Fibroblast of gingiva (primary cell): ENCODE measurements at regions not wholly inside any gene's neighbourhood (a gene's known extent, or its start where the extent isn't known, plus 50 kb on each side); places are given as distances from the start of the nearest gene placed in this dataset.
"Not testable (repeated sequence)": the region's sequence is repeated elsewhere in the genome, so short reads cannot be mapped to it uniquely, and the experiment has no call there.

Source experiments
- DNase-seq: peaks from one replicate; pipeline ENCODE4 v3.0.0-alpha.2; 2011; ENCODE audit warnings: low read depth

DNA sequence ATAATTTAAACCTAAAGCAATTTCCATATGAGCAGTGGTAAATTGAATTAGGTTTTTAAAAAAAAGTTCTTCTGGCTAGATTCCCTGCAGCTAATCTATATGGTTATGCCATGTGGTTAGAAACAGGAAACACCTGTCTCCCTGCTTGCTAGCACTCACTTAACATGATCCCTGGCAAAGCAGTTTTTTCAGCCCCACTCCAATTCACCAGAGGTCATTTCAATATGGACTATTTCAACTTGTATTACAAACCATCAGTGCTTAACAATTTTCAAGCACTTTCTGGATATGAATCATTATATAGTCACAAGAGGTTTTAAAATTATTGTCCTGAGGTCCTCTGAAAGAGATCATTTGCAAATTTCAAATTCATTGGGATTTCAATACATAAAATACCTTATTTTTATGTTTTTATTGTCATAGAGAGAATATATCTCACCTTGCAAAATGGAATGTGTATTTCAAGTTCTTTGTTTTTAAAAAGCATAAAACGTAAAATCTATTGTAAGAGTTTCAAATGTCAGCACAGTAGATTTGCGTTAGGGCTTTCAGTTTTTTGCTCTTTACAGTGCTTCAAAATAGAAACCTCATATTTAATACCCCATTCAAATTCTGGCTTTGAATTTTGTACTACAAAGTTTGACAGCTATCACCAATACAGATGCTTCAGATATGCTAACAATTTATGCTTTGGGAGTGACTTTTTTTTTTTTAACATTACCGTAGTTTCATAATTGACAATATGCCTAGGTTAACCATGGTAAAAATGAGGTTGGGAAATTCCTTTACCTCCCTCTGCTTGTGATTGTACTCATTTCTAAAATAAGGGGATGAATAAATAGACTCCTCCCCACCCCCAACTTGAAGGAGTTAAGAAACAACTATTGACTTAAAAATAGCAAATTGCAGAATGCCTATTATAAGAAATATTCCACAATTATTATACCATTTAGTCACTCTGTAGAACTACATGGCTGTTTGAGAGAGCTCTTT, 117.5 kb upstream of the HGF start:
- no peak for DNase-seq

DNA sequence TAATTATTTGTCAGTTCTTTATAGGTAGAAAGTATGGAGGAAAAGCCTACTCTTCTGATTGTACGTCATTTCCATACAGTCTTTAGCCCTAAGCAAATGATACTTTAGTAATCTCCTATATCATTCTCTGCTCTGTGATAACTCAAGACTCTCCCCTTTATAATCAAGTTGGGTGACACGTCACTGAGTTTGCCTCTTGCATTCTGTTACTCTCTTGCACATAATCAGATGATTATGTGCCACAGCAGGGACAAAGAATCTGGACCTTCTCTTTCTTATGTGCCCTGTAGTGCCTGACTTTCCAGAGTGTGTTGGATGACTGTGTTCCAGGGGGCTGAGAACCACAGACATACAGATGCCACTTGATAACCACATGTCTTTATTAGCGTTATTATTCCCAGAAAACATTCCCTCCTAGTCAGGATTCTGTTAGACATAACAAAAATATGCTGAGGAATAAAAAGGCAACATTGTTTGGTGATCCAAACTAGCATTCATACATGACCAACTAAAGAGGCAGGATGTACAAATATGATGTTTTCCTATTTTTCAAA, 116.4 kb upstream of the HGF start:
- no peak for DNase-seq

- no peak for DNase-seq
Measured at GRCh38 chr7:81884817-81885216, 115.0 kb upstream of the HGF start.

- no peak for DNase-seq
Measured at GRCh38 chr7:81883801-81884393, 114.0 kb upstream of the HGF start.

- DNase-seq: peak; percentile 39
Measured at GRCh38 chr7:81882086-81882485, 112.2 kb upstream of the HGF start.

DNA sequence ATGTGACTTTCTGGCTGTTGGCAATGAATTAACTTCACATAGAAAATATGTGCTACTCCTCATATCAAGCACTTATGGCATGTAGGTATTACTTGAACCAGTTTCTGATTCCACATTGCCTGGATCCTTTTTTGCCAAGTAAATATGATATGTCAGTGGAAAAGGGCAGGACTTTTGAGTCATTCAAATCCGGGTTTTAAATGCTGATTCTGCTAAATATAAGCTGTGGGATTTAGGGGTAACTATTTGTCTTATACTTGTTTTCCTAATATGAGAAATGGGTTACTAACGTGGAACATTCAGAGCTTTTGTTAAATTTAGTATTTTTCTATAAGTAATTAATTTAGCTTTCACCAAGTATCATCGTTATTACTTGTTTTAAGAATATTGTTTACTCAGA, 108.0 kb upstream of the HGF start:
- DNase-seq: no peak

GRCh38 chr7:81873559-81873958, 103.7 kb upstream of the HGF start:
- DNase-seq: peak; percentile 86

DNA sequence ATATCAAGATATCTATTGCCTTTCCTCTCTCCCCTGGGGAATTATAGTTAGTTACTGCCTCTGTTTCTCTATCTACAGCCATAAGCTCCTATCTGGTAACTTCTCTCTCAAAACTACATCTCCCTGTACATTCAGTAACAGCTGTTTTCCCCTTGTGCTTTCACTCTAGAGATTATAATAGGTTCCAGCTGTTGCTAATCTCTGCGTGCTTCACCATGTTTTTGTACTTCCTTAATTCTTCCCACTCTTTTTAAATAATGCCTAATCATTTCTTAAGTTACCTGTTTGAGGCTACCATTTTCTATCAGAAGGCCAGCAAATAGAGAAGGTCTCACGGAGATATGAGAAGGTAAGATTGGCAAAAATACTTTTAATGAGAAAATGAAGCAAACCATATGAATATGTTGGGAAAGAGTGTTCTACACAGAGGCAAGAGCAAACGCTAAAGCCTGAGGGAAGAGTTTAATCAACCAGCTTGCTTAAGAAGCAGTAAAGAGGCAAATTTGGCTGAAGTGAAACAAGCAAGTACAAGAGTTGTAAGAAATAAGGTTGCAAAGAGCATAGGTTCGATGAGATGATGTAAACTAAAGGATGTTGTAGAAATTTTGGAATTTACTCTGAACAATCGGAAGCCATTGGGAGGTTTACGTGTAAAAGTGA, 101.9 kb upstream of the HGF start:
- DNase-seq: peak; percentile 78

DNA sequence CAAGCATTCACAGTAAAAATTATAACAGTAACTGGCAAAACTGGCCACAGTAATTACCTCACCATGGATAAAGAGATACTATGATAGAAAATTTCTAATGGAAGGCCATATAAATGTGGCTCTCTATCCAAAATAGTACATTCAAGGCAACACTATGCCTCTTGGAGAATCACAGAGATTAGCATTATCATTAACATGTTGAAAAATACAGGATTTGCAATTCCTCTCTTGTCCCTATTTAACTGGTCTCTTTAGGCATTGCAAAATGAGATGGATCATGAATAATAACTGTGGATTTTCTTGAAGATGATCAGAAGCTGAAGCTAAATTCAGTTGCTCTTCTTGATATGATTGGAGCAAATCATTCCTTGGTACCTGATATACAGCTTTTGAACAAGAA, 100.8 kb upstream of the HGF start:
- DNase-seq: no peak

- peak; percentile 39 for DNase-seq
Measured at GRCh38 chr7:81869670-81870069, 99.8 kb upstream of the HGF start.

DNA sequence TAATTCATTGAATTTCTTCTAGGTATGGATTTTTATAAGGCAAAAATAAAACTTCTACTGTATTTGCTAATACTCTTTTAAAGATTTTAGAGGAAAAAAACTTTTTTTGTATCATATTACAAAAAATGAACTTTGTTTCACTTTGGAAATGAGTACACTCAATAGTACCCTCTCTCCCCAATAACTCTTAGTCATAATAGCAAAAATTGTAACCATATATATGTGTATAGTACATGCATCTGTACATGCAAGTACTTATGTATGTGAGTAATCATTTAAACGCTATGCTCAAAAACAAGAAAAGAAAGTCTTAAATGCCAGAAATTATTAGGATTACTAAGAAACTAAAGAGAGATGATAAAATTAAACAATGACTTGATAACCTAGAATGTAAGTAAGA, 95.9 kb upstream of the HGF start:
- no peak for DNase-seq

DNA sequence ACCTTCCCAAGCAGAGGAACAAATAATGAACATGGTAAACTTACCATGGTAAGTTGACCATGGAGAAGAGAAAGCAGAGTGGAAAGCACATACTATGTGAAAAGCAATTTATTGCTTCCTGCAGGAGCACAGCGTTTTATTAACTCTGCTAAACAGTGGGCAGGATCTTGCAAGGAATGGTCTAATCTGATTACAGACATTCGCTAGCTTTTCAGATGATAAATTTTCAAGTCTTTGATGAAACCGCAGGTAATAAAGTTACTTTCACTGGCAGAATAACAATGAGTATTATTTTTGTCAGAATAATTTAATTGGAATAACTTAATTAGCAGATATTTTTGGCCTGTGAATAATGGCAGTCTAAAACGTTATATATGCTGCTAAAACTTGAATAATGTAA, 89.6 kb upstream of the HGF start:
- DNase-seq: no peak

DNA sequence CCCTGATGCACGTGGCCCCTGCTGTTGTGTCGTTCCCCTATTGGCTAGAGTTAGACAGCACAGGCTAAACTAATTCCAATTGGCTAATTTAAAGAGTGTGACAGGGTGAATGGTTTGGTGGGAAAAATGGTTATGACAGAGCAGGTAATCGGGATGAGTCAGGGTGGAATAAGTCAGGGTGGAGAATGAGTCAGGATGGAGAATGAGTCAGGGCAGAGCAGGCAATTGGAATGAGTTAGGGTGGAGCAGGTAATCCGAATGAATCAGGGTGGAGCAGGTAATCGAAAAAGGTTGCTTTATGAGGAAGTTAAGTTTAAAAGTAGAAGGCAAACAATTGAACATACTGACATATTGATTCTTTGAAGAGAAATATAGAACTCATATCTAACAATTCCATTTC, 89.0 kb upstream of the HGF start:
- not testable (repeated sequence) for DNase-seq

DNA sequence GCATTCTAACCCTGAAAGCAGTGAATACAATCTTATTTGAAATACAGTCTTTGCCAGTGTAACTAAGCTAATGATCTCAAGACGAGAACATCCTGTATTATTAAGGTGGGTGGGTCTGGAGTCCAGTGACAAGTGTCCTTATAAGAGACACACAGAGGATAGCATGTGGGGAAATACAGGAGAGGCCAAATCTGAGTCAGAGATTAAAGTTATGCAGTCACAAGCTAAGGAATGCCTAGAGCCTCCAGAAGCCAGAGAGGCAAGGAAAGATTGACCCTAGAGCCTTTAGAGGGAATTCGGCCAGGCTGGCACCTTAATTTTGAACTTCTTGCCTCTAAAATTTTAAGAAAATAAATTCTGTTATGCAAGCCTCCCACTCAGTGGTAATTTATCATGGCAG, 87.5 kb upstream of the HGF start:
- DNase-seq: peak; percentile 12

GRCh38 chr7:81854518-81854917, 84.7 kb upstream of the HGF start:
- DNase-seq: no peak

DNA sequence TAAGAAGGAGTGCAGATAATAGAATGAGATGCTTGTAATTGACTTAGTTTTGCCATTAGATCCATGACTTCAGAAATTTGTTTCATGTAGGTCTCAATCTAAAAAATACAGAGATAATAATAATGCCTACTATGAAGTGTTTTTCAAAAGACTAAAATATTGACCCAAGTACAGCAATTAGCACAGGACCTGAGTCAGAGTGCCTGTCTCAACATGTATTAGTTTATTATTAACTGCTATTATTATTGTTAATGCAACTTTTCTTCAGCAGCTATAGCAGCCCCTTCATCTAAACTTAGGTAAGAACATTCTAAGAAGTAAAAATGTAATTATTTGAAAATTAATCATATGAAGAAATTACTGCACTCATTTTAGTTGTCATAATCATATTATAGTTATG, 82.9 kb upstream of the HGF start:
- no peak for DNase-seq

GRCh38 chr7:81851413-81851812, 81.6 kb upstream of the HGF start:
- DNase-seq: no peak

- peak; percentile 79 for DNase-seq
Measured at GRCh38 chr7:81846398-81846797, 76.6 kb upstream of the HGF start.

DNA sequence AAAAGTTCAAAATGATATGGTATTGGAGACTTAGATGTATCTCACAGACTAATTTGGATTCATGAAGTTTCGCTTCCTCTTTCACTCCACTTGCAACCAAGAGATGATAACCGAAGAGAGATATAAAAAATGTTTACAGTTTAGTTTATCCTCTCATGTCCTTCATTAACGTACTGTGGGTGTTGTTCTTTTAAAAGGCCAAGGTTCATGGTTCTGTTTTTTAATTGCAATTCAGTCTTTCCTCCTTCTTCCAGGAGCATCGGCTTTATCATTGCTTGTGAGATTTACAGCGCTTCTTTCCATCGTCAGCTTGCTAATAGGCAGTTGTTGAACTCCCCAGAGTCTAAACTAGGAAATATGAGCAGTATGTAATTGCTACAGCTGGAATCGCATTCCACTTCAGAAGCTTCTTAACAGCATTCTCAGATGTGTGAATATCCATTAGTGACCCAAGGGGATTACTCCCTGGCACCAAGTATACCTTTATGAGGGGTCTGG, 75.9 kb upstream of the HGF start:
- DNase-seq: peak; percentile 57

- DNase-seq: not testable (repeated sequence)
Measured at GRCh38 chr7:81843657-81844056, 73.8 kb upstream of the HGF start.

GRCh38 chr7:81842361-81842760, 72.5 kb upstream of the HGF start:
- no peak for DNase-seq

- DNase-seq: no peak
Measured at GRCh38 chr7:81839708-81840369, 70.0 kb upstream of the HGF start.
